NCI-H2171 treated with DMSO at 0.1 percent for 48 hours (cell line): ENCODE measurements at regions not wholly inside any gene's neighbourhood (a gene's known extent, or its start where the extent isn't known, plus 50 kb on each side); places are given as distances from the start of the nearest gene placed in this dataset.
"Not testable (repeated sequence)": the region's sequence is repeated elsewhere in the genome, so short reads cannot be mapped to it uniquely, and the experiment has no call there.

ENCODE experiments used
- DNase-seq: peaks from one replicate; lab custom pipeline; 2025; lab: John Stamatoyannopoulos, UW

GRCh38 chr14:52124791-52125684 is 56.2 kb upstream of the NID2 start:
- no peak for DNase-seq

- not testable (repeated sequence) for DNase-seq
These were observed 53.3 kb upstream of the NID2 start for GRCh38 chr14:52122163-52122562.

GRCh38 chr14:52121441-52121840 is 52.6 kb upstream of the NID2 start:
- no peak for DNase-seq

GRCh38 chr14:52119030-52119429 is 50.2 kb upstream of the NID2 start:
- no peak for DNase-seq
